SIG-M5 treated with dmso at 0.1 percent for 504 hours (cell line): ENCODE measurements at regions not wholly inside any gene's neighbourhood (a gene's known extent, or its start where the extent isn't known, plus 50 kb on each side); places are given as distances from the start of the nearest gene placed in this dataset.
"Not testable (repeated sequence)": the region's sequence is repeated elsewhere in the genome, so short reads cannot be mapped to it uniquely, and the experiment has no call there.

Source experiments
- DNase-seq: peaks from one replicate; lab custom pipeline; 2025; ENCODE audit not compliant: unreplicated experiment; lab: John Stamatoyannopoulos, UW

DNA sequence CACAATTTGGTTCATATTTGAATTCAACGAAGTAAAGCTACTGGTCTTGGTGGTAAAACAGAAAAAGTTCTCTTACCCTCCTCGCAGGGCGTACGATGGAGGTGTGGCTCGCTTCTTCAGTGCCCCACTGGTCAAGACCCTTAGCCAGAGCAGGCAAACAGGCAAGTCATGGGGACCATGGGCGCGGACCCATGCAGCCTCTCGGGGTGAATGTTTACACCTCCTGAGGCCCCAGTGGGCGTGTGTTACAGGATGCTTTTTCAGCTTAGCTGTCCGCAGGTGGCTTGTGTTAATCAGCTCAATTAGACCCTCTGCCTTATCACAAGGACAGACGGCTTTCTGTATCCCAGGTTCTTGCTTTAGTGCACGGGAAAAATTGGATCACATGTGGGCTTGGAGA is 991.8 kb downstream of the GBE1 start:
- DNase-seq: no peak

DNA sequence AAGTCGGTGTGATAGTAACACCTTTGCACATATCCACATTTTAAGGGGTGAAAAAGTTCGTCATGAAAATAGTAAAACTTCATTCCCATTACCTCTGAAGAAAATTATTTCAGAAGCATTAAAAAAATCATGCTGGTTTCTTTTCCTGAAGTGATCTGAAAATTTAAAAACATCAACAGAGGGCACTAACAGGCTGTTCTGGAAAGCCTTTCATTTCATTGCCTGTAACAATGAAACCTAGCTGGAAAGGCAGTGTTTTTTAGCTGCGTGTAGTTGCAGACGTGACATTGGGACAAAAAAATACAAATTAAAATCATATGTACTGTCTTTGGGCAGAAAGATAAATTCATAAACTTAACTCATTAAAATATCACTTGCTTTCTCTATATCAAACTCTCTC is 993.8 kb downstream of the GBE1 start:
- no peak for DNase-seq

DNA sequence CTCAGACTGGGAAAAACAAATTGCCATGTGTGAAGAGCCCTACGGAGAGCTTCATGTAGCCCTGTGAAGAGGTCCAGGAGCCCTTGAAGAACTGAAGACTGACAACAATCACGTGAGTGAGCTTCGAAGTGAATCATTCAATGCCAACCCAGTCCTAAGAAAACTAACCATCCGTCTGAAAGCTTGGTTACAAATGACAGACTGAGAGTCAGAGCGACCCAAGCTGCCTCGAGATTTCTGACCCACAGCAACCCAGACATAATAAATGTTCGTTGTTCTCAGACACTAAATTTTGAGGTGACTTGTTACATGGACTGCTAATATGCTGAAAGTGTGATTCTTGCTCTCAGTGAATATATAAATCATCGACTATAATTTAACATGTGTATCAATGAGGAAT is 987.2 kb upstream of the ROBO1 start:
- no peak for DNase-seq

DNA sequence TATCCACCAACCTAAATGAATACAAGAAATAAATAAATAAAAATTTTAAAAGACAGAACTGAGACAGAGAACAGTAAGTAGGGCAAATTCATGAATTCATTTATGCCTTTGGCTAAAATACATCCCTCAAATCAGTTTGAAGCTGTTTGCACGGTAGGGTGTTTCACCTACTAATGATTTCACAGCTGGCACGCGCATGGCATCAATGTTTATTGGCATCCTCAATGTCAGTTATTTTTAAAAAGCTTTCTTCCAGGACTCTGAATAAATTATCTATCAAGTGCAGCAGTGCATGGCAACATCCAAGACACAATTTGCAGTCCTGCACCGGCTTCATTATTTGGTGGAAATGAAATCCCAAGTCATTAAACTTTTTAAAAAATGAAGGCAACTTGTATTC is 985.2 kb upstream of the ROBO1 start:
- no peak for DNase-seq

DNA sequence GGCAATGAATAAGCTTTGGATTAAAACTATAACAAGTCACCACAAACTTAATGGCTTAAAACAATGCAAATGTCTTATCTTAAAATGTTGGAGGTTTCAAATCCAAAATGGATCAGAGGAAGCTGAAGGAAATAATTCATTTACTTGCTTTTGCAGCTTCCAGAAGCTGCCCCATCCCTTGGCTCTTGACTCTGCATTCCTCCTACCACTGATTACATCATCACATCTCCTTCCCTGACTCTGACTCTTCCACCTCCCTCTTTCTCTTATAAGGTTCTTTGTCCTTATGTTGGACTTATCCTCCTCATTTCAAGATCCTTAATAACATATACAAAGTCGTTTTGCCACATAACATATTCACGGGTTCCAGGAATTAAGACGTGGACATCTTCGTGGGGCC is 982.8 kb upstream of the ROBO1 start:
- DNase-seq: no peak

DNA sequence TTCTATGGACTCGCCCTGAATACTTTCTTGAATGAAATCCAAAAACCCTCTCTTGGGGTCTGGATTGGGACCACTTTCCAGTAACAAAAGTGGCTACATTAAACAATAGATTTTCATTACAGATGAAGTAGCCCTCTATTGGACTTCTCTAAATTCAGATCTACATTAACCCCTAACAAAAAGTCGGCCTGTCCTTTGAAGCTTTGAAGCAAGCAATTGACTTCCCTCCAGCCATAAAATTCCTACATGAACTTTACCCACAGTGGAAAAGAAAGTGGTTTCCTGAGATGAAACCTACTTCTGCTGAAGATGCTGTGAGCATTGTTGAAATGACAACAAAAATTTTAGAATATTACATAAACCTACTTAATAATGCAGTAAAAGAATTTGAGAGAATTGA is 967.1 kb upstream of the ROBO1 start:
- no peak for DNase-seq

DNA sequence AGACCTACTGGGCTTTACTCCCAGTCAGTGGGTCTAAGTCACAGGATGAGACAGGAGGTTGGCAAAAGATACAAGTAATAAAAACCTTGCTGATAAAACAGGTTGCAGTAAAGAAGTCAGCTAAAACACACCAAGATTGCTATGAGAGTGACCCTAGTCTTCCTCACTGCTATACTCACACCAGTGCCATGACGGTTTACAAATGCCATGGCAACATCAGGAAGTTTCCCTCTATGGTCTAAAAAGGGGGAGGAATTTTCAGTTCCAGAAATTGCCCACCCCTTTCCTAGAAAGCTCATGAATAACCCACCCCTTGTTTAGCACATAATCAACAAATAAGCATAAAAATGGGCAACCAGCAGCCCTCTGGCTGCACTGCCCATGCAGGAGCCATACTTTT is 966.7 kb upstream of the ROBO1 start:
- no peak for DNase-seq

DNA sequence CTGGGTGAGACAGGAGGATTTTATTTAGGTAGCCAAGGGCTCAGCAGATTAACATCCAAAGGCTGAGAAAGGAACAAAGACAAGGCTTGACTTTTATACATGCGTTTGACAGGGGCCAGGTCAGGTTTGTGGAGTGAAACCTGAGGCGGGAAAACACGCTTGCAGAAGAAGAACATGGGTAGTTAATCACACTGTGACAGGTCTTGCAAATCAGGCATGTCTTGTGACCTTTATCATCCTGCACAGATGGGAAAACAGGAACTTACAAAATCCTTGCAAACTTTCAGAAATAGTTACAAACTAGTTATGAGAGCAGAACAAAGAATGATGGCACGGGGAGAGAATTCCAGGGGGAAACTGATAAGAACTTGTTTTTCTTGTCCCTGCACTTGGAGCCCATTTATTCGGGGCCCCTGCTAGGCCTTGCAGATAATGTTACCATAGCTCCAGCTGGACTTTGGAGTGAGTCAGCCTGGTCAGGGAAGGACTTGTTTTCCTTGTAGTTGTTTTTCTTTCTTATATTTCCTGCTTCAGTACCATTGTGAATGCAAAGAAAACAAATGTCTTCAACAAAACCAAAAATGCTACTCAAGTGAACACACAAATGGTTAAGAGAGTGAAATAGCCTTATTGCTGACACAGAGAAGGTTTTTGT is 965.9 kb upstream of the ROBO1 start:
- DNase-seq: peak; percentile 22

DNA sequence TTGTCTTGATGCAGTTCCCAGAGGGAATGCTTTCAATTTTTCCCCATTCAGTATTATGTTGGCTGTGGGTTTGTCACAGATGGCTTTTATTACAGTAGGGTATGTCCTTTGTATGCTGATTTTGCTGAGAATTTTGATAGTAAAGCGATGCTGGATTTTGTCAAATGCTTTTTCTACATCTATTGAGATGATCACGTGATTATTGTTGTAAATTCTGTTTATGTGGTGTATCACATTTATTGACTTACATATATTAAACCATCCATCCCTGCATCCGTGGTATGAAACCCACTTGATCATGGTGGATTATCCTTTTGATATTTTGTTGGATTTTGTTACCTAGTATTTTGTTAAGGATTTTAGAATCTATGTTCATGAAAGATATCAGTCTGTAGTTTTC is 959.8 kb upstream of the ROBO1 start:
- DNase-seq: not testable (repeated sequence)

DNA sequence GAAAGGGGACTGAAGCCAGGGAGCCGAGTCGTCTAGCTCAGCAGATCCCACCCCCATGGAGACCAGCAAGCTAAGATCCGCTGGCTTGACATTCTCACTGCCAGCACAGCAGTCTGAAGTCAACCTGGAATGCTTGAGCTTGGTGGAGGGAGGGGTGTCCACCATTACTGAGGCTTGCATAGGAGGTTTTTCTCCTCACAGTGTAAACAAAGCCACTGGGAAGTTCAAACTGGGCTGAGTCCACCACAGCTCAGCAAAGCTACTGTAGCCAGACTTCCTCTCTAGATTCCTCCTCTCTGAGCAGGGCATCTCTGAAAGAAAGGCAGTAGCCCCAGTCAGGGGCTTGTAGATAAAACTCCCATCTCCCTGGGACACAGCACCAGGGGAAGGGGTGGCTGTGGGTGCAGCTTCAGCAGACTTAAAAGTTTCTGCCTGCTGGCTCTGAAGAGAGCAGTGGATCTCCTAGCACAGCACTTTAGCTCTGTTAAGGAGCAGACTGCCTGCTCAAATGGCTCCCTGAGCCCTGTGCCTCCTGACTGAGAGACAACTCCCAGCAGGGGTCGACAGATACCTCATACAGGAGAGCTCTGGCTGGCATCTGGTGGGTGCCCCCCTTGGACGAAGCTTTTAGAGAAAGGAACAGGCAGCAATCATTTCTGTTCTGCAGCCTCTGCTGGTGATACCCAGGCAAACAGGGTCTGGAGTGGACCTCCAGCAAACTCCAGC is 942.0 kb upstream of the ROBO1 start:
- DNase-seq: not testable (repeated sequence)

DNA sequence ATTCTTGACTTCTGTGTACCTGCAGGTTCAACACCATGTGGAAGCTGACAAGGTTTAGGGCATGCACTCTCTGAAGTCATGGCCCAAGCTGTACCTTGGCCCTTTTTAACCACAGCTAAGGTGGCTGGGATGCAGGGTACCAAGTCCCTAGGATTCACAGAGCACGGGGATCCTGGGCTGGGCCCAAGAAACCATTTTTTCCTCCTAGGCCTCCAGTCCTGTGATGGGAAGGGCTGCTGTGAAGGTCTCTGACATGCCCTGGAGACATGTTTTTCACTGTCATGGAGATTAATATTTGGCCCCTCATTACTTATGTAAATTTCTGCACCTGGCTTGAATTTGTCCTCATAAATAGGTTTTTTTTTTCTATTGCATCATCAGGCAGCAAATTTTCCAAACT is 937.5 kb upstream of the ROBO1 start:
- DNase-seq: no peak

DNA sequence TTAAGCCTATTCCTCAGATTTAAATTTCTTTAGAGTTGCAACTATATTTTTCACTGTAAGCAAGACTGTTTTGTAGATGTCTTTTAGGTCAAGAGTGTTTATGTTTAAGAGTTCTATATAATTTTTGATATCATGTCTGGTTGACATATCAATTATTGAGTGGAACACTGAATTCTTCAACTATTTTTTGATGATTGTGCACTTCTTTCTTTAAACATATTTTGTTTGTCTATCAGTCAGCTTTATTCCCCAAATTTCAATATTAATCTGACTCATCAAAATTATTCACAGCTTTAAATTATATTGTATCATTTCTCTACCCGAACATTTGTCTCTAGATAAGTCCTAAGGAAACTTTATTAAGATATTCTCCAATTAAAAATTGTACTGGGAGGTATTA is 933.6 kb upstream of the ROBO1 start:
- DNase-seq: no peak

DNA sequence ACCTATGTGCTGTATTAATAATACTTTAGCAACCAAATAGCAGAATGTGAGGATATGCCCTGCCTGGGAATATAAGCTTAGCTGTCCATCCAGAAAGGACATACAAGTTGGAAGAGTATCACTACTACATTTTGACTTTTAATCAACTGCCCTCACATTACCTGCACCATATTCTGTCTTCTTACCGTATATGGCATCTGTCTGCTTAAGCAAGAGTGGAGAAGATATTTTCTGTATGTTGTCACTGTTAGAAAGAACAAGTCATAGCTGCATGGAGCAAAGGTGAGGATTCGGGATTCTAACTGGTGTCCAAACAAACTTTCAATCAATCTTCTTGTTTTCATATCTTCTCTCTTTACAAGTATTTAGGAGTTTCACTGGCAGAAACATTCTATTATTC is 929.5 kb upstream of the ROBO1 start:
- DNase-seq: no peak

DNA sequence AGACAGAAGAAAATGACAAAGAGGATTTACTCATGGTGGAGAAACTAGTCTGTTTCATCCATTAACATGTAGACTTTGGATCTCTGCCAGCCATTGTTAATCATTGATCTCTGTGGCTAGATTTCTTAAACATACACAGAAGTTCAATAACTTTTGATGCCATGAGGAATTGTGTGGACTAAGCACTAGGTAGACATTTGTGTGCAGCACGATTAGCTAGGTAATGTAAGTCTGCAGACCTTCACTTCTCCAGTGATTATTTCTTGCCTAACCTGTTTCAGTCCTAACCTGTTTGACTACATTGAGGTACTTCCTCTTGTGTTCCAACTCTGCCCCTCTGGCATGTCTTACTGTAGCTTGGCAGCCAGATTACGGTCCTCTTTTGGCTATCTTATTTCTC is 928.5 kb upstream of the ROBO1 start:
- peak; percentile 62 for DNase-seq

DNA sequence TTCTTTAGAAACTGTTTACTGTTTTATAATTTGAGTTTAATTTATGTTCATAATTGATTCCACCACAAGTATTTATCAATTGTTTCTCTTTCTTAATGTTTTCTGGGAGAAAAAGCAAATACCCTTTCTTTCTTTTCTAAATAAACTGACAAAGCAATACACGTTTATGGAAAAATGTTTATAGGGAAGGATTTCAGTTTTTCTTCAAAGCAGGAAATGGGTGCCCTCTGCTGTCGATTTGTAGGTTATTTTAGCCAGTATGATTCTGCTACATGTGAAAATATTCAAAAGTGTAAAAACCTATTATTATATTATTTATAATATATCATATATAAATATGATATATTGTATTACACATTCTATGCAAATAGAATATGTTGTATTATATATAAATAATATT is 921.0 kb upstream of the ROBO1 start:
- DNase-seq: peak; percentile 46

DNA sequence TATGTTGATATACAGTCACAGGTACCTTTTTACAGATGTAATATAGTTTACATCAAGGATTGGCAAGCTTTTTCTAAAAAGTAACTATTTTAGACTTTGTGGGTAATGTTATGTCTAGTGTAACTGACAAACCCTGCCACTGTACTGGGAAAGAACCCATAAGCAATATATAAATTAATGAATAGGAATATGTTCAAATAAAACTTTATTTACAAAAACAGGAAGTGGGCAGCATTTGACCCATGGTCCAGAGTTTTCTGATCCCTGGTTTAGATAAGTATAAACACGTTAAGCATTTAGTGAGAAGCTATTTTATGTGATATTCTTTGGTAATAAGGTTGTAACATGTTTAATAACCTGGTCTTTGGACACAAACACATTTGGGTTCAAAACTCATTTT is 915.2 kb upstream of the ROBO1 start:
- DNase-seq: no peak

DNA sequence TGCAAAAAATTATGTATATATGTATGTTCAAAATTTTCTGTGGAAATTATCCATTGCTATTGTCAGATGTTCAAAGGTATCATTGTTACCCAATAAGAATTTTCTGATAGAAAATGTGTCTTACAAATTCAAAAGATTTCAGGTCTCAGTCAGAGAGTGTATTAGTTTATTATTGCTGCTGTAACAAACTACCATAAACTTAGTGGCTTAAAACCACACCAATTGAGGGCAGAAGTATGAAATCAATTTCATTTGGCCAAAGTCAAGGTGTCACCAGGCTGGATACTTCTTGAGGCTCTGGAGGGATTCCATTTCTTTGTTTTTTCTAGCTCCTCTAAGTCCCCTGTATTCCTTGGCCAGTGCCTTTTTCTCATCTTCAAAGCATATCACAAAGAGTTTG is 914.4 kb upstream of the ROBO1 start:
- no peak for DNase-seq

DNA sequence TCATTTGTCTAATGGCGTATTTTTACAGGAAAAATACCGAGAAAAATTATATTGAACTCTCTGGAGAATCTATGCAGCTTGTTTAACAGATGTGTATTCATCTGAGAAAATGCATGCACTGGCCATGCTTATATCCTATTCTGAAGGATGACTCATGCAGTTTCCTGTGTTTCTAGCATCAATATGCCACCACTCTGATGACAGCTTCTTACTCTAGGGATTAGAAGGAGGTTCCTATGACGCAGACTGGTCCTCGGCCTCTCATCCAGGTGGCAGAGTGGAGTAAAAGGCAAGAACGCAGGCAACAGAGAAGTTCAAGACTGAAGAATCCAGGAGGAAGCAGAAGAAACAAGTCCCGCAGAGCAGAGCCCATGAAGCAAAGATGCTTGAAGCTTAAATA is 910.0 kb upstream of the ROBO1 start:
- DNase-seq: no peak

DNA sequence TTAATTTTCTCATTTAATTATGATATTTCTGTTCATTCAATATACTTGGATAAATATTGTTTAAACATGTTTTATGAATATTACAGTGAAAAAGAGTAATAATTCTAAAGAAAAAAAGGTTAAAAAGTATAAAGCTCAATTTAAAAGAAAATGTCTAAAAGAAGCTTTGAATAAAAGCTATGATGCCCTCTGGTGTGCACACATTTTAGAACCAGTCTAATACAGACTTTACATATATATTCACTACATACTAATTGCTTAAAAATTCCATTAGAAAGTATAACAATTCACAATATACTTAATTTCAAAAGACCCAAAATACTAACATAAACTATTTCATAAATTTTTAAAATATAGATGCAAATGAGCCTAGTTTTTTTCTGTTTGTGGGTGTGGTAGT is 909.1 kb upstream of the ROBO1 start:
- DNase-seq: no peak

DNA sequence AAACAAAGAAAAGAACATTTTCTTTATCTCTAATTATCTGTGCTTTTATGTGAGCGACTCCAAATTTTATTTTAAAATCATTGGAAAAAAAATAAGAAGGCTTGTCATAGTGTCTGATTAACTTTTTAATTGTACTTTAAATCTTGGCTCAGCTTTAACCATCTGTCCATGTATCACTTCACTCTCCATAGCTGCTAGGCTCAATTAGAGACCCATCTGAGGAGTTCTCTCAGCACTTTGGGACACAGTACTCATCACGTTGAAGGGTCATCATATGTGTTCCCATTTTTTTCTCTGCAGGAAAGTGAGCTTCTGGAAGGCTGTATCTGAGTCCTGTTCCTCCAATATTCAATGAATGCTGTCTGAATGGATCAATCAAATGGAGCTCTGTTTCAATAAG is 908.5 kb upstream of the ROBO1 start:
- no peak for DNase-seq

DNA sequence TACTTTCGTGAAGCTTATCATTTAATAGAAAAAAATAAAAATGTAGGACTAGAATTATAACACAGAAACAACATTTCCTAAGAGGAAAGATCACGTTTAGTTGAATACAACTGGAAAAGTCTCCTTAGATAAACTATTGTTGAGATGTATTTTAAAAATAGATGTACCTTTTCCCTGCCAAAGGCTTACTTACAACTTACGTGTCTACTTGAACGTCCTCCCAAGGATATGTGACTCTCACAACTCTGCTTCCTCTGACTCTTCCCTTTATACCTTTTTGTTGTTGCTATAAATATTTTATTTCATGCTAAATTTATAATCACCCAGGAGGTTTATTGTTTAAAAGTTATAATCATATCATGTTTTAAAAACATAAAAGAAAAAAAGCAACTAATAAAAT is 908.0 kb upstream of the ROBO1 start:
- no peak for DNase-seq

DNA sequence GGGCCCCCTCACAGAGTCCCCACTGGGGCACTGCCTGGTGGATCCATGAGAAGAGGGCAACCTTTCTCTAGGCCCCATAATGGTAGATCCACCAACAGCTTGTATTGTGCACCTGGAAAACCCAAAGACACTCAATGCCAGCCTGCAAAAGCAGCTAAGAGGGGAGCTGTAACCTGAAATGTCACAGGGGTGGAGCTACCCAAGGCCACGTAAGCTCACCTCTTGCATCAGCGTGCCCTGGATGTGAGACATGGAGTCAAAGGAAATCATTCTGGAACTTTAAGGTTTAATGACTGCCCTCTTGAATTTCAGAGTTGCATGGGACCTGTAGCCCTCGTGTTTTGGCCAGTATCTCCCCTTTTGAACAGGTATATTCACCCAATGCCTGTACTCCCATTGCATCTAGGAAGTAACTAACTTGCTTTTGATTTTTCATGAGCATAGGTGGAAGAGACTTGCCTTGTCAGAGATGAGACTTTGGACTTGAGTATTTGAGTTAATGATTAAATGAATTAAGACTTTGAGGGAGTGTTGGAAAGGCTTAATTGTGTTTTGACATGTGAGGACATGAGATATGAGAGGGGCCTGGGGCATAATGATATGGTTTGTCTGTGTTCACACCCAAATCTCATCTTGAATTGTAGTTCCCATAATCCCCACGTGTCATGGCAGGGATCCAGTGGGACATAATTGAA is 900.9 kb upstream of the ROBO1 start:
- no peak for DNase-seq
